ENCODE measurements at regions not wholly inside any gene's neighbourhood (a gene's known extent, or its start where the extent isn't known, plus 50 kb on each side); places are given as distances from the start of the nearest gene placed in this dataset.
"Not testable (repeated sequence)": the region's sequence is repeated elsewhere in the genome, so short reads cannot be mapped to it uniquely, and the experiment has no call there.

- TF ChIP-seq CTCF (IDR thresholded peaks at IDR 0.05; ENCODE audit: control extremely low read depth, extremely low read depth, low read depth, missing control alignments), result no peak
- ChIA-PET CTCF (interaction anchor here (1.1 kb wide), 1 partner anchor 28 kb away, joined by 3 read pairs; no protein-coding TSS in a partner anchor), POLR2A (no interaction called here)
- no peak for DNase-seq (ENCODE audit: extremely low spot score)
These were observed 355.1 kb downstream of the HS3ST1 start for GRCh38 chr4:11073621-11074051.

- no peak for DNase-seq (ENCODE audit: extremely low spot score)
- no peak for TF ChIP-seq CTCF (IDR thresholded peaks at IDR 0.05; ENCODE audit: control extremely low read depth, extremely low read depth, low read depth, missing control alignments)
- CTCF ChIA-PET, result interaction anchor here (1.1 kb wide), 1 partner anchor 28 kb away, joined by 3 read pairs; no protein-coding TSS in a partner anchor
These were observed 355.7 kb downstream of the HS3ST1 start for GRCh38 chr4:11072999-11073398.

GRCh38 chr4:11072463-11072862, 356.2 kb downstream of the HS3ST1 start:
- ChIA-PET POLR2A (no interaction called here), CTCF (no interaction called here)
- TF ChIP-seq CTCF (IDR thresholded peaks at IDR 0.05; ENCODE audit: control extremely low read depth, extremely low read depth, low read depth, missing control alignments), result no peak

More at GRCh38 chr4:11072999-11073398, 355.7 kb downstream of the HS3ST1 start:
- POLR2A ChIA-PET, result no interaction called here

GRCh38 chr4:11070813-11071212, 357.9 kb downstream of the HS3ST1 start:
- TF ChIP-seq CTCF (IDR thresholded peaks at IDR 0.05; ENCODE audit: control extremely low read depth, extremely low read depth, low read depth, missing control alignments), result no peak
- ChIA-PET CTCF (interaction anchor here (2.0 to 3.5 kb wide), 2 partner anchors 10 to 12 kb away, joined by 7 to 14 read pairs; no protein-coding TSS in a partner anchor), POLR2A (no interaction called here)
- DNase-seq (ENCODE audit: extremely low spot score), result no peak

More at GRCh38 chr4:11072463-11072862, 356.2 kb downstream of the HS3ST1 start:
- no peak for DNase-seq (ENCODE audit: extremely low spot score)

GRCh38 chr4:11069581-11070211, 359.0 kb downstream of the HS3ST1 start:
- TF ChIP-seq CTCF (IDR thresholded peaks at IDR 0.05; ENCODE audit: control extremely low read depth, extremely low read depth, low read depth, missing control alignments), result no peak
- CTCF ChIA-PET, result interaction anchor here (0.8 to 3.5 kb wide), 5 partner anchors 9 to 27 kb away, joined by 3 to 14 read pairs (median 5); no protein-coding TSS in a partner anchor
- POLR2A ChIA-PET, result no interaction called here
- DNase-seq (ENCODE audit: extremely low spot score), result no peak

GRCh38 chr4:11069083-11069482, 359.6 kb downstream of the HS3ST1 start:
- ChIA-PET CTCF (interaction anchor here (0.8 to 3.5 kb wide), 4 partner anchors 10 to 26 kb away, joined by 3 to 14 read pairs (median 6); no protein-coding TSS in a partner anchor), POLR2A (no interaction called here)
- no peak for TF ChIP-seq CTCF (IDR thresholded peaks at IDR 0.05; ENCODE audit: control extremely low read depth, extremely low read depth, low read depth, missing control alignments)
- DNase-seq (ENCODE audit: extremely low spot score), result no peak

GRCh38 chr4:11066584-11066983, 362.1 kb downstream of the HS3ST1 start:
- CTCF ChIA-PET, result interaction anchor here (0.9 to 1.6 kb wide), 3 partner anchors 8 to 13 kb away, joined by 3 to 5 read pairs (median 3); no protein-coding TSS in a partner anchor
- POLR2A ChIA-PET; DNase-seq (ENCODE audit: extremely low spot score): not testable (repeated sequence)

- POLR2A ChIA-PET; CTCF ChIA-PET; DNase-seq (ENCODE audit: extremely low spot score): not testable (repeated sequence)
These were observed 368.1 kb downstream of the HS3ST1 start for GRCh38 chr4:11060637-11061036.

- POLR2A ChIA-PET; CTCF ChIA-PET; DNase-seq (ENCODE audit: extremely low spot score): not testable (repeated sequence)
These were observed 370.4 kb upstream of the CLNK start for GRCh38 chr4:11054937-11055336.
